ENCODE measurements at regions not wholly inside any gene's neighbourhood (a gene's known extent, or its start where the extent isn't known, plus 50 kb on each side); places are given as distances from the start of the nearest gene placed in this dataset.
"Not testable (repeated sequence)": the region's sequence is repeated elsewhere in the genome, so short reads cannot be mapped to it uniquely, and the experiment has no call there.

- no peak for DNase-seq
These were observed 179.8 kb upstream of the RBBP8 start for GRCh38 chr18:22753130-22753831.

GRCh38 chr18:22764005-22764404 lies 169.1 kb upstream of the RBBP8 start:
- not testable (repeated sequence) for DNase-seq

GRCh38 chr18:22765896-22766295 lies 167.2 kb upstream of the RBBP8 start:
- DNase-seq = no peak

GRCh38 chr18:22767653-22768052 lies 165.5 kb upstream of the RBBP8 start:
- no peak for DNase-seq

- no peak for DNase-seq
These were observed 159.2 kb upstream of the RBBP8 start for GRCh38 chr18:22773944-22774343.

GRCh38 chr18:22778996-22779395 lies 154.1 kb upstream of the RBBP8 start:
- DNase-seq = no peak

- DNase-seq = no peak
These were observed 149.9 kb upstream of the RBBP8 start for GRCh38 chr18:22783245-22783644.

- DNase-seq = no peak
These were observed 149.5 kb upstream of the RBBP8 start for GRCh38 chr18:22783662-22784076.

- DNase-seq = no peak
These were observed 144.1 kb upstream of the RBBP8 start for GRCh38 chr18:22789052-22789451.

- no peak for DNase-seq
These were observed 143.5 kb upstream of the RBBP8 start for GRCh38 chr18:22789600-22789999.

GRCh38 chr18:22790545-22791309 lies 142.4 kb upstream of the RBBP8 start:
- no peak for DNase-seq

GRCh38 chr18:22791310-22791610 lies 141.9 kb upstream of the RBBP8 start:
- no peak for DNase-seq

GRCh38 chr18:22796113-22796512 lies 137.0 kb upstream of the RBBP8 start:
- DNase-seq = no peak

- no peak for DNase-seq
These were observed 132.6 kb upstream of the RBBP8 start for GRCh38 chr18:22800551-22800951.

- peak; percentile 4 for DNase-seq
These were observed 119.3 kb upstream of the RBBP8 start for GRCh38 chr18:22813648-22814328.

GRCh38 chr18:22814329-22814703 lies 118.8 kb upstream of the RBBP8 start:
- no peak for DNase-seq

GRCh38 chr18:22816266-22817176 lies 116.6 kb upstream of the RBBP8 start:
- DNase-seq = no peak

- DNase-seq = no peak
These were observed 115.3 kb upstream of the RBBP8 start for GRCh38 chr18:22817844-22818243.

GRCh38 chr18:22822024-22822423 lies 111.1 kb upstream of the RBBP8 start:
- DNase-seq = no peak

GRCh38 chr18:22822841-22823508 lies 110.2 kb upstream of the RBBP8 start:
- DNase-seq = no peak

- no peak for DNase-seq
These were observed 106.4 kb upstream of the RBBP8 start for GRCh38 chr18:22826726-22827125.

- no peak for DNase-seq
These were observed 105.9 kb upstream of the RBBP8 start for GRCh38 chr18:22827216-22827615.

GRCh38 chr18:22827741-22828140 lies 105.4 kb upstream of the RBBP8 start:
- DNase-seq = no peak
